H1 (cell line): ENCODE measurements at regions not wholly inside any gene's neighbourhood (a gene's known extent, or its start where the extent isn't known, plus 50 kb on each side); places are given as distances from the start of the nearest gene placed in this dataset.
A peak's percentile ranks its signal among the peaks of the same experiment; 100 is the strongest.

Experiments used
- CTCF ChIA-PET: fragments of 300-600 bp; sonication (Branson Sonifier 250); formaldehyde crosslinking; loops from one replicate; lab custom pipeline; 2021; ENCODE audit not compliant: partially characterized antibody; lab: Charles Lee
- POLR2A ChIA-PET: fragments of 300-600 bp; sonication (Branson Sonifier 250); formaldehyde crosslinking; loops from one replicate; lab custom pipeline; 2021; ENCODE audit warnings: inconsistent platforms; ENCODE audit not compliant: partially characterized antibody; lab: Charles Lee
- DNase-seq, 2 experiments: peaks; one replicate each; pipeline versions ENCODE4 v3.0.0 to v3.0.0-alpha.2; 2010 to 2022; ENCODE audit warnings: low spot score in 2 of 2, low read depth in 1 of 2, mixed read lengths in 1 of 2
- FAIRE-seq: peaks from 2 replicates; lab custom pipeline; 2011; peaks lifted over from hg19 to GRCh38; lab: Jason Lieb, UNC
- H2AFZ ChIP-seq: 2 replicates; pipeline ENCODE4 v1.8.1; 2012; ENCODE audit warnings: low read length, inconsistent platforms
- H2AK5ac ChIP-seq: 2 replicates; pipeline ENCODE4 v1.6.1; 2013; ENCODE audit warnings: low read depth, low read length
- H2BK120ac ChIP-seq: replicated peaks from 2 replicates; pipeline ENCODE3; 2013; ENCODE audit warnings: low read depth, low read length, inconsistent platforms
- H2BK12ac ChIP-seq: 2 replicates; pipeline ENCODE4 v1.6.1; 2013; ENCODE audit warnings: low read depth, low read length
- H2BK15ac ChIP-seq: 2 replicates; pipeline ENCODE4 v1.6.1; 2013; ENCODE audit warnings: low read length
- H2BK20ac ChIP-seq: 2 replicates; pipeline ENCODE4 v1.6.1; 2013; ENCODE audit warnings: low read length
- H2BK5ac ChIP-seq: 2 replicates; pipeline ENCODE4 v1.6.1; 2013; ENCODE audit warnings: low read depth, low read length
- H3K14ac ChIP-seq: 2 replicates; pipeline ENCODE4 v1.6.1; 2013; ENCODE audit warnings: inconsistent platforms; ENCODE audit not compliant: insufficient read length
- H3K18ac ChIP-seq: 2 replicates; pipeline ENCODE4 v1.6.1; 2013; ENCODE audit warnings: low read length; ENCODE audit errors: extremely low read depth
- H3K23ac ChIP-seq: 2 replicates; pipeline ENCODE4 v1.6.1; 2013; ENCODE audit warnings: inconsistent platforms; ENCODE audit not compliant: insufficient read length
- H3K23me2 ChIP-seq: 2 replicates; pipeline ENCODE4 v1.6.1; 2013; ENCODE audit warnings: low read depth, low read length
- H3K27ac ChIP-seq: 2 replicates; pipeline ENCODE4 v1.6.1; 2011; ENCODE audit warnings: low read depth, low read length, inconsistent platforms
- H3K27me3 ChIP-seq, 4 experiments: replicated peaks in 1 of 4; 1 replicate in 1 of 4; 2 replicates in 3 of 4; pipeline versions ENCODE4 v1.6.1 to v1.8.1; 2011 to 2013; ENCODE audit warnings: low read length in 3 of 4, mild to moderate bottlenecking in 3 of 4, inconsistent platforms in 2 of 4, mixed read lengths in 2 of 4, moderate library complexity in 1 of 4; ENCODE audit not compliant: control insufficient read depth in 3 of 4, insufficient read depth in 3 of 4; ENCODE audit errors: extremely low read depth in 1 of 4
- H3K36me3 ChIP-seq, 4 experiments: 2 replicates each; pipeline versions ENCODE4 v1.6.1 to v1.8.1; 2011 to 2013; ENCODE audit warnings: mild to moderate bottlenecking in 4 of 4, low read length in 3 of 4, moderate library complexity in 2 of 4, control low read depth in 1 of 4, inconsistent platforms in 1 of 4; ENCODE audit not compliant: insufficient read depth in 4 of 4, control insufficient read depth in 2 of 4
- H3K4ac ChIP-seq: replicated peaks from 2 replicates; pipeline ENCODE3; 2013; ENCODE audit warnings: low read length, low read depth, mixed read lengths, inconsistent platforms; ENCODE audit not compliant: insufficient read length
- H3K4me1 ChIP-seq, 4 experiments: replicated peaks in 1 of 4; 1 replicate in 1 of 4; 2 replicates in 3 of 4; pipeline versions ENCODE4 v1.6.1 to v1.8.1; 2011 to 2013; ENCODE audit warnings: low read length in 3 of 4, inconsistent platforms in 2 of 4, mixed read lengths in 1 of 4; ENCODE audit not compliant: insufficient read depth in 4 of 4, control insufficient read depth in 3 of 4
- H3K4me2 ChIP-seq, 2 experiments: 2 replicates each; pipeline versions ENCODE4 v1.6.1 to v1.8.1; 2011 to 2013; ENCODE audit warnings: low read depth in 2 of 2, low read length in 2 of 2, control low read depth in 1 of 2, inconsistent platforms in 1 of 2, mild to moderate bottlenecking in 1 of 2; ENCODE audit not compliant: insufficient read depth in 1 of 2
- H3K4me3 ChIP-seq, 4 experiments: fragments of 200-600, 300-600 bp in 1 of 4; sonication (generic), shearing (Covaris generic), sonication (Bioruptor Twin) in 1 of 4; 2 replicates each; pipeline versions ENCODE4 v1.5.1 to v1.8.1; 2011 to 2016; ENCODE audit warnings: low read length in 4 of 4, low read depth in 3 of 4, control low read depth in 2 of 4, inconsistent platforms in 2 of 4, mild to moderate bottlenecking in 2 of 4, mixed read lengths in 1 of 4, moderate library complexity in 1 of 4; ENCODE audit not compliant: insufficient read depth in 2 of 4; ENCODE audit errors: extremely low read depth in 1 of 4
- H3K56ac ChIP-seq: replicated peaks from 2 replicates; pipeline ENCODE3; 2013; ENCODE audit warnings: low read depth, mild to moderate bottlenecking, mixed read lengths, low read length, inconsistent platforms; ENCODE audit not compliant: insufficient read length
- H3K79me1 ChIP-seq: 2 replicates; pipeline ENCODE4 v1.6.1; 2013; ENCODE audit warnings: low read depth, low read length, control low read depth
- H3K79me2 ChIP-seq, 2 experiments: 2 replicates each; pipeline versions ENCODE4 v1.6.1 to v1.8.1; 2012 to 2013; ENCODE audit warnings: low read length in 2 of 2, mild to moderate bottlenecking in 2 of 2, inconsistent platforms in 1 of 2; ENCODE audit not compliant: insufficient read depth in 2 of 2, control insufficient read depth in 1 of 2
- H3K9ac ChIP-seq, 4 experiments: replicated peaks in 1 of 4; 1 replicate in 1 of 4; 2 replicates in 3 of 4; pipeline versions ENCODE4 v1.6.1 to v1.8.1; 2011 to 2013; ENCODE audit warnings: low read depth in 3 of 4, low read length in 3 of 4, control low read depth in 2 of 4, mild to moderate bottlenecking in 2 of 4, moderate library complexity in 2 of 4, inconsistent platforms in 1 of 4; ENCODE audit errors: extremely low read depth in 1 of 4
- H3K9me3 ChIP-seq, 2 experiments: 2 replicates each; pipeline versions ENCODE4 v1.6.1 to v1.8.1; 2012 to 2013; ENCODE audit warnings: mild to moderate bottlenecking in 2 of 2, moderate library complexity in 2 of 2, control low read depth in 1 of 2, inconsistent platforms in 1 of 2, low read depth in 1 of 2, low read length in 1 of 2, mixed read lengths in 1 of 2; ENCODE audit not compliant: insufficient read depth in 2 of 2
- H4K20me1 ChIP-seq, 2 experiments: replicated peaks in 1 of 2; 2 replicates each; pipeline versions ENCODE3 to v1.8.1; 2011 to 2013; ENCODE audit warnings: inconsistent platforms in 2 of 2, low read length in 2 of 2, mild to moderate bottlenecking in 1 of 2; ENCODE audit not compliant: insufficient read depth in 2 of 2, control insufficient read depth in 1 of 2
- H4K5ac ChIP-seq: 2 replicates; pipeline ENCODE4 v1.6.1; 2013; ENCODE audit warnings: low read length, low read depth, mixed read lengths, inconsistent platforms; ENCODE audit not compliant: insufficient read length
- H4K8ac ChIP-seq: 2 replicates; pipeline ENCODE4 v1.8.0; 2013; ENCODE audit warnings: mild to moderate bottlenecking, moderate library complexity, low read length, inconsistent platforms; ENCODE audit not compliant: insufficient read depth; ENCODE audit errors: extremely low read depth
- H4K91ac ChIP-seq: replicated peaks from 2 replicates; pipeline ENCODE3; 2013; ENCODE audit warnings: low read length, mixed read lengths, inconsistent platforms; ENCODE audit not compliant: insufficient read length
- RNF2 ChIP-seq: fragments of 200-900, 300-1000 bp; sonication (generic); IDR thresholded peaks from 2 replicates; pipeline ENCODE4 v1.7.1; 2016; ENCODE audit warnings: borderline replicate concordance, low read depth, mild to moderate bottlenecking, antibody characterized with exemption, low read length; ENCODE audit not compliant: poor library complexity, severe bottlenecking; ENCODE audit errors: missing control alignments
- SP2 ChIP-seq: IDR thresholded peaks from 2 replicates; pipeline ENCODE4 v1.6.1; 2012; ENCODE audit warnings: mild to moderate bottlenecking, low read length, inconsistent platforms
- SRF ChIP-seq: IDR thresholded peaks from 2 replicates; pipeline ENCODE4 v1.6.1; 2011; ENCODE audit warnings: mild to moderate bottlenecking, low read depth, low read length, moderate library complexity
- WGBS, 2 experiments: shearing (Covaris generic) in 1 of 2; methylation state at CpG; one replicate each; pipeline versions ENCODE4 v1.1.6 to v1.1.7; 2013 to 2015; ENCODE audit warnings: low lambda C conversion rate in 2 of 2, mixed read lengths in 2 of 2, inconsistent platforms in 1 of 2, low coverage in 1 of 2, missing lambda C conversion rate in 1 of 2; ENCODE audit not compliant: insufficient replicate concordance in 2 of 2, insufficient coverage in 1 of 2, insufficient read length in 1 of 2; ENCODE audit errors: extremely low coverage in 1 of 2, missing lambda C conversion rate in 1 of 2; 5-methylcytosine and 5-hydroxymethylcytosine counted together

- TF ChIP-seq SRF = 0 out of 2 replicates have a peak, but pooled peaks have one; percentile 5
- no peak for TF ChIP-seq SP2
- TF ChIP-seq RNF2 = no peak
- TF ChIP-seq, all 59 proteins: peak for 1
- Histone ChIP-seq H3K56ac (no peak overlapping the region), H2BK120ac (no peak overlapping the region), H3K4me3 (no peak overlapping the region), H3K4ac (no peak overlapping the region), H3K79me2 (no peaks in the 10 kb centered on the region), H4K20me1 (no peaks in the 10 kb centered on the region), H3K36me3 (no peaks in the 10 kb centered on the region), H3K79me1 (no peaks in the 10 kb centered on the region), H2BK5ac (no peak overlapping the region), H3K14ac (no peak overlapping the region), H2BK20ac (no peak overlapping the region), H3K9ac (no peak overlapping the region), H3K27ac (no peak overlapping the region), H4K5ac (no peak overlapping the region), H3K27me3 (no peaks in the 10 kb centered on the region), H4K8ac (no peak overlapping the region), H3K18ac (no peak overlapping the region), H2AK5ac (no peak overlapping the region), H2BK12ac (no peak overlapping the region), H4K91ac (no peak overlapping the region), H2AFZ (no peak overlapping the region), H3K23ac (no peak overlapping the region), H3K23me2 (no peaks in the 10 kb centered on the region), H3K4me1 (peaks cover 0 to 4% (median under 1%) of the 10 kb centered on the region in 4 experiments; a peak in 3 of 7 replicates), H2BK15ac (no peak overlapping the region), H3K9me3 (no peaks in the 10 kb centered on the region), H3K4me2 (no peak overlapping the region)
- DNase-seq = no peak
- CTCF ChIA-PET = interaction anchor here (1.0 to 10.8 kb wide), 19 partner anchors 10 to 928 kb away, joined by 3 to 86 read pairs (median 6); partner anchors contain the start of gene GRIN2A
- no peak for FAIRE-seq
- WGBS, 2 experiments = 13% methylated on average over 1 of the region's 1 CpG; no CpG with 5 or more reads in 1 of the 2 experiments
- POLR2A ChIA-PET = no interaction called here
Observed at GRCh38 chr16:9254863-9255262, 163.4 kb downstream of the HAPSTR1 start.
